Endothelial cell of umbilical vein (primary cell): ENCODE measurements at regions not wholly inside any gene's neighbourhood (a gene's known extent, or its start where the extent isn't known, plus 50 kb on each side); places are given as distances from the start of the nearest gene placed in this dataset.
A peak's percentile ranks its signal among the peaks of the same experiment; 100 is the strongest.

Experiments
- BruUV-seq: library from RNA; stranded (reverse); fragments of 400-500 nt; replicated peaks from 2 replicates; lab custom pipeline; 2021; lab: Mats Ljungman, UMichigan
- CTCF ChIA-PET: fragments of 300-600, 350-600 bp; sonication (Branson Sonifier 250); formaldehyde crosslinking; loops from one replicate; lab custom pipeline; 2021; ENCODE audit warnings: antibody characterized with exemption, inconsistent platforms; lab: Charles Lee
- POLR2A ChIA-PET: fragments of 300-600, 350-600 bp; sonication (Branson Sonifier 250); formaldehyde crosslinking; loops from one replicate; lab custom pipeline; 2021; ENCODE audit warnings: antibody characterized with exemption, inconsistent platforms; lab: Charles Lee
- DNase-seq: peaks from one replicate; pipeline ENCODE4 v3.0.0-alpha.2; 2011; ENCODE audit warnings: low read depth, low spot score
- FAIRE-seq: peaks from 2 replicates; lab custom pipeline; 2011; peaks lifted over from hg19 to GRCh38; lab: Jason Lieb, UNC
- H2AFZ ChIP-seq: 2 replicates; pipeline ENCODE4 v1.6.0; 2012; ENCODE audit warnings: low read depth, low read length, control low read depth, inconsistent platforms
- H3K27ac ChIP-seq: 2 replicates; pipeline ENCODE4 v1.5.1; 2011; ENCODE audit warnings: low read depth, mild to moderate bottlenecking, control low read depth, low read length, moderate library complexity; ENCODE audit not compliant: insufficient read depth
- H3K27me3 ChIP-seq, 2 experiments: 2 replicates each; pipeline versions ENCODE4 v1.6.0 to v1.6.1; 2011; ENCODE audit warnings: low read length in 2 of 2, mixed read lengths in 1 of 2; ENCODE audit not compliant: control insufficient read depth in 2 of 2, insufficient read depth in 2 of 2
- H3K36me3 ChIP-seq, 2 experiments: 2 replicates in 1 of 2; 3 replicates in 1 of 2; pipeline ENCODE4 v1.5.1; 2011; ENCODE audit warnings: low read length in 2 of 2, mild to moderate bottlenecking in 1 of 2, moderate library complexity in 1 of 2; ENCODE audit not compliant: control insufficient read depth in 2 of 2, insufficient read depth in 2 of 2; ENCODE audit errors: extremely low read depth in 1 of 2
- H3K4me1 ChIP-seq: 3 replicates; pipeline ENCODE4 v1.5.1; 2011; ENCODE audit warnings: mild to moderate bottlenecking, low read length; ENCODE audit not compliant: control insufficient read depth, insufficient read depth; ENCODE audit errors: extremely low read depth
- H3K4me2 ChIP-seq: 2 replicates; pipeline ENCODE4 v1.6.1; 2011; ENCODE audit warnings: low read length, control low read depth, mixed read lengths; ENCODE audit not compliant: insufficient read depth
- H3K4me3 ChIP-seq, 3 experiments: fragments of 200-600 bp in 1 of 3; sonication (generic), shearing (Covaris generic) in 1 of 3; replicated peaks in 1 of 3; 2 replicates each; pipeline ENCODE4 v1.5.1; 2011 to 2016; ENCODE audit warnings: control low read depth in 3 of 3, low read length in 3 of 3, mild to moderate bottlenecking in 2 of 3, inconsistent platforms in 1 of 3, low read depth in 1 of 3, moderate library complexity in 1 of 3; ENCODE audit not compliant: insufficient read depth in 1 of 3
- H3K79me2 ChIP-seq: 2 replicates; pipeline ENCODE4 v1.6.0; 2012; ENCODE audit warnings: low read length, inconsistent platforms; ENCODE audit not compliant: control insufficient read depth, insufficient read depth
- H3K9ac ChIP-seq: replicated peaks from 2 replicates; pipeline ENCODE3; 2011; ENCODE audit warnings: low read length, control low read depth; ENCODE audit not compliant: insufficient read depth; ENCODE audit errors: extremely low read depth
- H3K9me1 ChIP-seq: replicated peaks from 3 replicates; pipeline ENCODE4 v1.6.0; 2011; ENCODE audit warnings: mild to moderate bottlenecking, low read length; ENCODE audit not compliant: control insufficient read depth, insufficient read depth; ENCODE audit errors: extremely low read depth
- H3K9me3 ChIP-seq: replicated peaks from 2 replicates; pipeline ENCODE4 v1.5.1; 2012; ENCODE audit warnings: low read length, inconsistent platforms; ENCODE audit not compliant: control insufficient read depth, insufficient read depth
- H4K20me1 ChIP-seq: replicated peaks from 2 replicates; pipeline ENCODE3; 2011; ENCODE audit warnings: mild to moderate bottlenecking, low read length; ENCODE audit not compliant: control insufficient read depth, insufficient read depth; ENCODE audit errors: extremely low read depth
- CTCF ChIP-seq, 2 donors: IDR thresholded peaks; 1 replicate in 1 of 2; 2 replicates in 1 of 2; pipeline ENCODE4 v1.5.1; 2011; ENCODE audit warnings: low read length in 2 of 2, mild to moderate bottlenecking in 2 of 2, moderate library complexity in 2 of 2, control low read depth in 1 of 2, inconsistent platforms in 1 of 2, low read depth in 1 of 2; ENCODE audit not compliant: insufficient read depth in 1 of 2; ENCODE audit errors: extremely low read depth in 1 of 2
- EZH2 ChIP-seq: IDR thresholded peaks from 2 replicates; pipeline ENCODE4 v1.6.1; 2012; ENCODE audit warnings: borderline replicate concordance, low read depth, mild to moderate bottlenecking, moderate library complexity, low read length, inconsistent platforms; ENCODE audit not compliant: severe bottlenecking
- FOS ChIP-seq: IDR thresholded peaks from 2 replicates; pipeline ENCODE4 v1.6.1; 2011; ENCODE audit warnings: mild to moderate bottlenecking, low read length, moderate library complexity, borderline replicate concordance; ENCODE audit not compliant: insufficient read depth
- GATA2 ChIP-seq: IDR thresholded peaks from 2 replicates; pipeline ENCODE4 v1.7.0; 2011; ENCODE audit warnings: low read depth, mild to moderate bottlenecking, moderate library complexity, mixed read lengths, low read length; ENCODE audit not compliant: insufficient read length, insufficient read depth
- JUN ChIP-seq: IDR thresholded peaks from 2 replicates; pipeline ENCODE4 v1.6.1; 2011; ENCODE audit warnings: borderline replicate concordance, low read depth; ENCODE audit not compliant: insufficient read length, insufficient read depth
- MAX ChIP-seq: IDR thresholded peaks from 2 replicates; pipeline ENCODE4 v1.6.1; 2011; ENCODE audit not compliant: insufficient read depth, insufficient read length
- MYC ChIP-seq: IDR thresholded peaks from one replicate; pipeline ENCODE4 v1.6.1; 2011; ENCODE audit warnings: mild to moderate bottlenecking, low read depth, low read length
- POLR2A ChIP-seq: IDR thresholded peaks from 2 replicates; pipeline ENCODE4 v1.6.1; 2012; ENCODE audit warnings: low read depth, mild to moderate bottlenecking, control low read depth, low read length
- POLR2AphosphoS5 ChIP-seq: IDR thresholded peaks from 2 replicates; pipeline ENCODE4 v1.6.1; 2012; ENCODE audit warnings: low read depth, mild to moderate bottlenecking, control low read depth, low read length, moderate library complexity; ENCODE audit not compliant: insufficient read depth
- dilution Hi-C: fragments of 300-500 bp; cut with MboI; formaldehyde crosslinking; loops from one replicate; pipeline ENCODE4 v1.15.0; 2019; ENCODE audit warnings: low sequenced_read_pairs; ENCODE audit not compliant: extremely low pct_ligation_motif_present
- intact Hi-C: fragments of 100-400 bp; cut with micrococcal nuclease; formaldehyde crosslinking; loops from one replicate; pipeline ENCODE4 v1.10.0; 2022

DNA sequence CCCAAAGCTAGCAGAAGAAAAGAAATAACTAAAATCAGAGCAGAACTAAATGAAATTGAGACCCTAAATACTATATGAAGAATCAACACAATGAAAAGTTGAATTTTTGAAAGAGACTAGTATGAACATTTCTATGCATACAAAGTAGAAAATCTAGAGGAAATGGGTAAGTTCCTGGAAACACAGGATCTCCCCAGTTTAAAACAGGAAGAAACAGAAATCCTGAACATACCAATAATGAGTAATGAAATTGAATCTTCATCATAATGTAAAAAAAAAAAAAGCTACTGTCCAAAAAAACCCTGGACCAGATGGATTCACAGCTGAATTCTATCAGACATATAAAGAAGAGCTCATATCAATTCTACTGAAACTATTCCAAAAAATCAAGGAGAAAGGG lies 233.5 kb downstream of the PLPP3 start:
- no peaks in the 10 kb centered on the region for H4K20me1 ChIP-seq
- intact Hi-C loops: loop anchor here (5.0 kb wide), 1 partner anchor 231 kb away; the partner anchor contains the start of gene PLPP3
- H3K4me3 ChIP-seq: no peak overlapping the region
- H3K36me3 ChIP-seq: no peaks in the 10 kb centered on the region
- no peaks in the 10 kb centered on the region for H3K9me3 ChIP-seq
- DNase-seq: peak; percentile 58
- ChIA-PET CTCF (interaction anchor here (0.9 to 1.0 kb wide), 2 partner anchors 17 to 231 kb away, joined by 3 to 4 read pairs; no protein-coding TSS in a partner anchor), POLR2A (no interaction called here)
- BruUV-seq: no TSS peak
- no peak for FAIRE-seq
- dilution Hi-C loops: no loop called here
- peaks cover 3% of the 10 kb centered on the region for H3K4me1 ChIP-seq
- no peaks in the 10 kb centered on the region for H3K9me1 ChIP-seq
- H3K27ac ChIP-seq: peak overlapping the region; percentile 23
- peak overlapping the region; percentile 25 for H3K4me2 ChIP-seq
- H3K27me3 ChIP-seq: no peaks in the 10 kb centered on the region
- H2AFZ ChIP-seq: no peak overlapping the region
- TF ChIP-seq FOS (no peak), JUN (peak; percentile 5)
- no peaks in the 10 kb centered on the region for H3K79me2 ChIP-seq
- no peak overlapping the region for H3K9ac ChIP-seq

- TF ChIP-seq POLR2AphosphoS5: no peak
- no peak for TF ChIP-seq MAX
- no peak for TF ChIP-seq CTCF (IDR thresholded peaks at IDR 0.05; ENCODE audit: extremely low read depth in 1 of 2, insufficient read depth in 1 of 2, low read depth in 1 of 2, low read length in 2 of 2)
- no peak for TF ChIP-seq FOS
- no peak for TF ChIP-seq POLR2A
- no peak for TF ChIP-seq GATA2
- TF ChIP-seq EZH2: no peak
- no peak for TF ChIP-seq MYC
- TF ChIP-seq JUN: no peak
- Histone ChIP-seq H3K4me2 (no peak overlapping the region), H3K9me1 (no peaks in the 10 kb centered on the region), H3K27ac (no peak overlapping the region), H2AFZ (no peak overlapping the region), H3K27me3 (no peaks in the 10 kb centered on the region), H4K20me1 (no peaks in the 10 kb centered on the region), H3K79me2 (no peaks in the 10 kb centered on the region), H3K9ac (no peak overlapping the region), H3K36me3 (no peaks in the 10 kb centered on the region), H3K4me1 (peaks cover under 1% of the 10 kb centered on the region), H3K9me3 (no peaks in the 10 kb centered on the region), H3K4me3 (no peak overlapping the region)
- POLR2A ChIA-PET: no interaction called here
- FAIRE-seq (no peak), DNase-seq (no peak)
- BruUV-seq: no TSS peak
- dilution Hi-C loops: no loop called here
- CTCF ChIA-PET: no interaction called here
- intact Hi-C loops: no loop called here
Measured at GRCh38 chr1:56340977-56341376, 238.4 kb downstream of the PLPP3 start.
